Muscle layer of duodenum (tissue), 2 donors: ENCODE measurements at regions not wholly inside any gene's neighbourhood (a gene's known extent, or its start where the extent isn't known, plus 50 kb on each side); places are given as distances from the start of the nearest gene placed in this dataset.
A peak's percentile ranks its signal among the peaks of the same experiment; 100 is the strongest.
"Not testable (repeated sequence)": the region's sequence is repeated elsewhere in the genome, so short reads cannot be mapped to it uniquely, and the experiment has no call there.

ENCODE experiments used
- H3K27ac ChIP-seq: one replicate; pipeline ENCODE4 v1.7.0; 2013; ENCODE audit warnings: mild to moderate bottlenecking, low read length
- H3K27me3 ChIP-seq: one replicate; pipeline ENCODE4 v1.7.0; 2013; ENCODE audit warnings: low read depth, mild to moderate bottlenecking, control low read depth, low read length
- H3K36me3 ChIP-seq, 2 donors: one replicate each; pipeline ENCODE4 v1.7.0; 2013; ENCODE audit warnings: low read length in 2 of 2, control low read depth in 1 of 2, mild to moderate bottlenecking in 1 of 2; ENCODE audit not compliant: insufficient read depth in 2 of 2, control insufficient read depth in 1 of 2
- H3K4me1 ChIP-seq, 2 donors: one replicate each; pipeline ENCODE4 v1.7.0; 2013; ENCODE audit warnings: low read length in 2 of 2, mild to moderate bottlenecking in 2 of 2, control low read depth in 1 of 2, moderate library complexity in 1 of 2; ENCODE audit not compliant: insufficient read depth in 2 of 2, control insufficient read depth in 1 of 2
- H3K4me3 ChIP-seq, 2 donors: one replicate each; pipeline ENCODE4 v1.7.0; 2013; ENCODE audit warnings: low read length in 2 of 2, low read depth in 1 of 2, mild to moderate bottlenecking in 1 of 2
- H3K9me3 ChIP-seq, 2 donors: one replicate each; pipeline ENCODE4 v1.7.0; 2013; ENCODE audit warnings: low read length in 2 of 2, control low read depth in 1 of 2, mild to moderate bottlenecking in 1 of 2; ENCODE audit not compliant: control insufficient read depth in 1 of 2
- donor health status: healthy.

DNA sequence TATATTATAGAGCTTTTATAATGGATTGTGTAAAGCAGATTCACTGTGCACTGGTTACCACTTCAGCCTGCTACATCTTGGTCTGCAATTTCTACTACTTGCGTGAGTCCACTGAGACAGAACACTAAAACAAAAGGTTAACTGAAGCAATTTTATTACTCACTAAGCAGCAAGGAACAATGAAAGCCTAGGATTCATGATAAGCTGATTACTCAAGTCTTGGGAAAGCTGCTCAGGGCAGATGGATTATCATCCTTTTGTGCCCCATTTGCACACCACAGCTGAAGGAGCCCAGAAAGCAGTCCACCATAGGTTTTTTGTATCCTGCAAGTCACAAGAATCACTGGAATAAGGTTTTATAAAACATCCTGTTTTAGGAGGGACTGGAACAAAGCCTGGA is 1215.2 kb upstream of the TMEFF2 start:
- H3K9me3 ChIP-seq, result peaks cover 0 to 2% of the 10 kb centered on the region in 2 donors
- H3K4me1 ChIP-seq, result no peaks in the 10 kb centered on the region
- H3K27ac ChIP-seq, result no peak overlapping the region
- no peaks in the 10 kb centered on the region for H3K27me3 ChIP-seq
- no peaks in the 10 kb centered on the region for H3K36me3 ChIP-seq
- H3K4me3 ChIP-seq, result no peak overlapping the region

DNA sequence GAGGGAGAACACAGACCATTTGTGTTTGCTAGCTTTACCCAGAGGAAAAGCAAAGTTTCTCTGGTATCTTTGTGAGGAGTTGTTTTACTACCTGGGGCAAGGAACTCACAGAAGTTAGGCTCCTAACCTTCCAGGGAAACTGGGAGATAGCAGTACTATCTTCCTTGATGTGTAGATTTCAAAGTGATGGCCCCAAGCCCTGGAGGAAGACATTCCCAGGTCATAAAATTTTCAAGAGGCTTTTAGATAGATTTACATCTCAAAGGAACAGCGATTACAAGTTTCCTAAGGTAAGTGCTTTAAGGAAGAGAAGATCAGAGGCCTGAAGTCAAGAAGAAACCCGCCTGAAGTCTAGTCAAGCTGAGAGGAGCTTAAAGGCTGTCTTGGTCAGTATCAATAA is 1187.8 kb upstream of the TMEFF2 start:
- no peaks in the 10 kb centered on the region for H3K4me1 ChIP-seq
- no peaks in the 10 kb centered on the region for H3K9me3 ChIP-seq

DNA sequence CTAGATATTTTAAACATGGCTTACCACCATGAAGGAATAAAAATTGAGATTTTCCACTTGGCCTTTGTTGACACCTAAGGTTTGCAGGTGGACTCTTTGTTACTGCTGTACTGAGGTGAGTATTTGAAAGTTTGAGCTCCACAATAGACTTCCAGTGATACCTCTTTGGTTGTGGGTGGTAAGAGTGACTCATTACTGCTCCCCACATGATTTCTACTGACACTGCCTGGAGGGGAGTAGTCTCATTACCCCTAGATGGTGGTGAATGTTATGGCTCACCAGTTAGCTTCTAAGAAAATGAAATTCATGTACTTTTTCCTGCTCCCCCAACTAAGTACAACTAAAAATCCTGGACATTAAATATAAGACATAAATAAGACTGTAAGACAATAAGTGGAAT is 1183.1 kb upstream of the TMEFF2 start:
- no peaks in the 10 kb centered on the region for H3K4me1 ChIP-seq
- H3K27me3 ChIP-seq, result no peaks in the 10 kb centered on the region
- no peaks in the 10 kb centered on the region for H3K36me3 ChIP-seq
- no peaks in the 10 kb centered on the region for H3K9me3 ChIP-seq
- no peak overlapping the region for H3K4me3 ChIP-seq
- no peak overlapping the region for H3K27ac ChIP-seq

More for the DNA sequence above, 1187.8 kb upstream of the TMEFF2 start:
- Histone ChIP-seq H3K27me3 (no peaks in the 10 kb centered on the region), H3K4me3 (no peak overlapping the region), H3K36me3 (no peaks in the 10 kb centered on the region), H3K27ac (no peak overlapping the region)

DNA sequence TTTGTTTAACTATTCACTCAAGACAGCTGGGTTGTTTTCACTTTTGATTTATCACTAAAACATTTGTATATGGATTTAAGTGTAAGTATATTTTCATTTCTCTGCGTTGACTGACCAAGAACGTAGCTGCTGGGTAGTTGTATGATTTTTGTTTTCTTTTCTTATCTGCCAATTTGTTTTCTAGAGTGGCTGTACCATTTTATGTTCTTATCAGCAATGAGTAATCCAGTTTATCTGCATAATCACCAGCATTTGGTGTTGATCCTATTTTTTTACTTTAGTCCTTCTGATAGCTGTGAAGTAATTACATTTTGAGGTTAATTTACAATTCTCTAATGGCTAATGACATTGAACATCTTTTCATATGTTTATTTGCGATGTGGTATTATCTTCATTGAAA is 1178.4 kb upstream of the TMEFF2 start:
- H3K27ac ChIP-seq, result no peak overlapping the region
- H3K4me1 ChIP-seq, result no peaks in the 10 kb centered on the region
- H3K27me3 ChIP-seq, result no peaks in the 10 kb centered on the region

DNA sequence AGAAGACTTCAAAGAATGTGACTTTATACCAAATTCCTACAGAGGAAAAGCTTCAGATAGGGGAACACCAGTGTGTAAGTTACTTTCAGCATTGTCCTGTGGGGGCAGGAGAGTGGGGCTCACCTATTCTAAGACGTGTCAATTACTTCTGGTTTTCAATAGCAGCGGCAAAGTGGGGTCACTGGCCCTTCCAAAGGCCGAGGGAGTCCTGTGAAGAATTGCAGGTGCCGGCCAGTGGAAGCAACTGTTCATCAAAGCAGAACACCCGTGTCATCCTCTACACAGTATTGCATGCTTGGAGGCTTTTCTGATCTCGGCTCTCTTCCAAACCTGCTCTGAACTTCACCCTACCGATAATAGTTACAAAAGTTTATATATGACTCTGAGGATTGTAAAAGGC is 1176.5 kb upstream of the TMEFF2 start:
- no peak overlapping the region for H3K4me3 ChIP-seq
- no peaks in the 10 kb centered on the region for H3K36me3 ChIP-seq
- no peak overlapping the region for H3K27ac ChIP-seq
- no peaks in the 10 kb centered on the region for H3K4me1 ChIP-seq
- H3K27me3 ChIP-seq, result no peaks in the 10 kb centered on the region
- H3K9me3 ChIP-seq, result no peaks in the 10 kb centered on the region

More for the DNA sequence above, 1178.4 kb upstream of the TMEFF2 start:
- no peak overlapping the region for H3K4me3 ChIP-seq
- no peaks in the 10 kb centered on the region for H3K9me3 ChIP-seq
- H3K36me3 ChIP-seq, result no peaks in the 10 kb centered on the region

DNA sequence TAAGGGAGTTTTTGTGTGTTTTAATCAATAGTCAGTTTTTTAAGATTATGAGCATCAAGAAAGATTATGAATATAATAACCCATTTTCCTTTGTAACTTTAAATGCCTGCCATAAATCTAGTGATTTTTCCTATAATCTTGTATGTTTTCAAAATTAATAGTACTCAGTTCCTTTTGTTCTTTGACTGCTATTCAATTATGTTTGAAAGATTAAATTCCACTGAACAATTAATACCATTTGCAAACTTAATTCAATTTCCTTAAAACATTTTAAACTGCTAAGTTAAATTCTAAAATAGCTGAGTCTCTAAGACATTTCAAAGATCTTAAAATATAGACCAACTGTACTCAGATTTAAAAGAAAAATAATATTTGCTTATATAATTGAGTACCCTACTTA is 1173.9 kb upstream of the TMEFF2 start:
- Histone ChIP-seq H3K9me3 (no peaks in the 10 kb centered on the region), H3K4me3 (no peak overlapping the region), H3K36me3 (no peaks in the 10 kb centered on the region), H3K4me1 (no peaks in the 10 kb centered on the region), H3K27me3 (no peaks in the 10 kb centered on the region), H3K27ac (no peak overlapping the region)

DNA sequence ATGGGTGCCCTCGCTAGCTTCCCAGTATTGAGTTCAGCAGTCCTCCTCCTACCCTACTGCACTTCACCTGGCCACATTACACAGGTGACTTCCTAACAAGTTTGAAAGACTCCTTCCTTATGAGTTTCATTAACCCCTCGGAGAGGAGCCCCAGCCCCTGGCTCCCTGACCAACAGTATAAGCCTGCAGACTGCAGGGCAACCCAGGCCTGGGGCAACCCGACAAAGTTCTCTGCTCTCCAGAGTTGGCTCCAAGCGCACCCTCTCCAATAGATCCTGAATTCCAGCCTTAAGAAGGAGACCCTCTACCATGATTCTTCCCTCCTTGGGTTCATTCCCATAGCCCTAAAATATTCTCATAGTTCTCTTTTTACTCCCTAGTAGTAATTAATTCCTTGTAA is 1162.8 kb upstream of the TMEFF2 start:
- Histone ChIP-seq H3K36me3 (no peaks in the 10 kb centered on the region), H3K9me3 (no peaks in the 10 kb centered on the region), H3K4me3 (no peak overlapping the region), H3K27me3 (no peaks in the 10 kb centered on the region), H3K27ac (no peak overlapping the region), H3K4me1 (no peaks in the 10 kb centered on the region)

DNA sequence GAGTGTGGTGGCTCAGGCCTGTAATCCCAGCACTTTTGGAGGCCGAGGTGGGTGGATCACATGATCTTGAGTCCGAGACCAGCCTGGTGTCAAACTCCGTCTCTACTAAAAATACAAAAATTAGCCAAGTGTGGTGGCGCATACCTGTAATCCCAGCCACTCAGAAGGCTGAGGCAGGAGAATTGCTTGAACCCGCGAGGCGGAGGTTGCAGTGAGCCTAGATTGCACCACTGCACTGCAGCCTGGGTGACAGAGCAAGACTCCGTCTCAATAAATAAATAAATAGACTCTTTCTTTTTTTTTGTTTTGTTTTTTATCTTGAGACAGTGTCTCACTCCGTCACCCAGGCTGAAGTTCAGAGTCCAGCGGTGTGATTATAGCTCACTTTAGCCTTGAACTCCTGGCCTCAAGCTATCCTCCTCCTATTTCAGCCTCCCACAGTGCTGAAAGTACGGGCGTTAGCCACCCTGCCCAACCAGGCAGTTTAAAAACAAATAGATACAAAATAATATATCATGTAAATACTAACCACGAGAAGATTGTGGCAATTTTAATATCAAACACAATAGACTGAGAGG is 1158.0 kb upstream of the TMEFF2 start:
- H3K27ac ChIP-seq, H3K36me3 ChIP-seq, H3K4me3 ChIP-seq, H3K27me3 ChIP-seq, H3K9me3 ChIP-seq, H3K4me1 ChIP-seq: not testable (repeated sequence)

DNA sequence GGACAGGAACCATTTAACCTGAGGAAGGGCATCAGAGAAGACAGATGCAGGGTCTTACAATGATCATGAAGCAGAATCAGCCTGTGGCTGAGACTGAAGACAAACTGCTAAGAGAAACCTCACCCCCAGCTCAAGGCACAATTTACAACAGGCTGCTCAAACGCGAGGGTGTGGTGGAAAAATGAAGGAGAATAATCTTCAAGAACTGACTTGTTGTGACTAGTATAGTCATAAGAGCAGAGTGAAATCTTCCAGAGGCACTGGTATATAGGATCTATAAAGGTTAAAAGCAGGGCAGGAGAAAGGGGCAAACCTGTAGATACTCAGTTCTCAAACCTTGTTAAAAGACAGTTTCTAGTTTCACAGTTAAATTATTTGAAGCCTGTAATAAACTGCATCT is 1155.8 kb upstream of the TMEFF2 start:
- H3K4me3 ChIP-seq, result no peak overlapping the region
- no peaks in the 10 kb centered on the region for H3K36me3 ChIP-seq
- H3K9me3 ChIP-seq, result no peaks in the 10 kb centered on the region
- no peaks in the 10 kb centered on the region for H3K27me3 ChIP-seq
- no peaks in the 10 kb centered on the region for H3K4me1 ChIP-seq
- H3K27ac ChIP-seq, result no peak overlapping the region

DNA sequence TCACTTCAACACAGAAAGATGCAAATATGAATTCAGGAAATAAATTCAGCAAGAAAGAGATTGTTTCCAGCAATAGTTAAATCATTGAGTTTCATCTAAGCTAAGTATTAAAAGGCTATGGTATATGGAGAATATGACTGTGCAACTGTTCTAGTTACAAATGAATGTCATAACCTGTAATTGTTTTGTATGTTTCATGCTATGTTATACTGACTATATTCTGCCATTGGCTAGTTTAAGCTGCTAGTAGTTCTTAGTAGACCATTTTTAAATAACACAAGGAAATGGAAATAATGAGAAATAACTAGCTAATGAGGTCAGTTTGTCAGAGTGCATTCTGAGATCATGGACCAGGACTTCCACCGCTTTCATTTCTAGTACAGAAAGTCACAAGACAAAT is 1154.9 kb upstream of the TMEFF2 start:
- H3K27ac ChIP-seq, result no peak overlapping the region
- no peaks in the 10 kb centered on the region for H3K9me3 ChIP-seq
- no peaks in the 10 kb centered on the region for H3K4me1 ChIP-seq
- H3K4me3 ChIP-seq, result no peak overlapping the region
- no peaks in the 10 kb centered on the region for H3K36me3 ChIP-seq
- no peaks in the 10 kb centered on the region for H3K27me3 ChIP-seq

DNA sequence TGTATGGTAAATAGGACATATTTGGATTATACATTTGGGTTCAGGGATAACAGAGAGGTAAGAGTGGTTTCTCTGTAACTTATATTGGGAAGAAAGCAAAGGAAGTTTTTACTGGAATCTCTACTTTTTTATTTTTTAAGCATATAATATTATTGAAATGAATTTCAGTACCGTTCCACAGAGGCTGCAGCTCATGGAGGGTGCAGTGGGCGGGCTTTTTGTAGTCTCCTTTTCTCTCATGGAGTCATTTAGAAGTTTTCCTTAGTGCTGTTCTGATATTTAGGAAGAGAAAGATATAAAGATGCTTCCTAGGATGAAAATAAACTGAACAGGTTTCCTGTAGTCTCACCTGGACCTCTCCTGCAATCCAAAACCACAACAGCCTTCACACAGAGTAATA is 1153.3 kb upstream of the TMEFF2 start:
- no peaks in the 10 kb centered on the region for H3K36me3 ChIP-seq
- H3K4me1 ChIP-seq, result no peaks in the 10 kb centered on the region
- H3K27me3 ChIP-seq, result no peaks in the 10 kb centered on the region
- no peaks in the 10 kb centered on the region for H3K9me3 ChIP-seq
- H3K27ac ChIP-seq, result no peak overlapping the region
- H3K4me3 ChIP-seq, result peak overlapping the region; percentile 58 to 59

DNA sequence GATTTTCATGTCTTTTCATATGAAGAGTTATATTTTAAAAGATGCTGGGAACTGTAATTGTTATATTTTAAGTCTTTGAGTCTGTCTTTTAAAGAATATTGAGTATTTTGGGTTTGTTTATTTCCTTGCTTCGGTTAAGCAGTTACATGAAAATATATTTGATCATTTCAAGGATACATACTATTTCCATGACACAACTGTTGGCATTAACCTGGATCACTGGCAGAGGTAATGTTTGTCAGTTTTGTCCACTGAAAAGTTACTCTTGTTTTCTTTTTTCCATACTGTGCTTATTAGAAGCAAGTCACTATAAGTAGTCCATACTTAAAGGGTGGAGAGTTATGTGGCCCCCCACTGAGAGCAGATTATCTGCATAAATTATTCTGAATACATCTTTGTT is 1142.0 kb upstream of the TMEFF2 start:
- no peaks in the 10 kb centered on the region for H3K4me1 ChIP-seq

More for the DNA sequence above, 1142.0 kb upstream of the TMEFF2 start:
- no peaks in the 10 kb centered on the region for H3K36me3 ChIP-seq
- H3K27me3 ChIP-seq, result no peaks in the 10 kb centered on the region
- no peak overlapping the region for H3K4me3 ChIP-seq
- H3K9me3 ChIP-seq, result no peaks in the 10 kb centered on the region
- H3K27ac ChIP-seq, result no peak overlapping the region
